ENCODE measurements at regions not wholly inside any gene's neighbourhood (a gene's known extent, or its start where the extent isn't known, plus 50 kb on each side); places are given as distances from the start of the nearest gene placed in this dataset.
"Not testable (repeated sequence)": the region's sequence is repeated elsewhere in the genome, so short reads cannot be mapped to it uniquely, and the experiment has no call there.

DNA sequence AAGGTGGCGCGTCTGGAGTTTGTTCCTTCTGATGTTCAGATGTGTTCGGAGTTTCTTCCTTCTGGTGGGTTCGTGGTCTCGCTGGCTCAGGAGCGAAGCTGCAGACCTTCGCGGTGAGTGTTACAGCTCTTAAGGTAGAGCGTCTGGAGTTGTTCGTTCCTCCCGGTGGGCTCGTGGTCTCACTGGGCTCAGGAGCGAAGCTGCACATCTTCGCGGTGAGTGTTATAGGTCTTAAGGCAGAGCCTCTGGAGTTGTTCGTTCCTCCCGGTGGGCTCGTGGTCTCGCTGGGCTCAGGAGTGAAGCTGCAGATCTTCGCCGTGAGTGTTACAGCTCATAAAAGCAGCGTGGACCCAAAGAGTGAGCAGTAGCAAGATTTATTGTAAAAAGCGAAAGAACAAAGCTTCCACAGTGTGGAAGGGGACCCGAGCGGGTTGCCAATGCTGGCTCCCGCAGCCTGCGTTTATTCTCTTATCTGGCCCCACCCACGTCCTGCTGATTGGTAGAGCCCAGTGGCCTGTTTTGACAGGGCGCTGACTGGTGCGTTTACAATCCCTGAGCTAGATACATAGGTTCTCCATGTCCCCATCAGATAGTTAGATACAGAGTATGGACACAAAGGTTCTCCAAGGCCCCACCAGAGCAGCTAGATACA is 322.5 kb upstream of the KCND2 start:
- DNase-seq (ENCODE audit: low spot score), result not testable (repeated sequence)

DNA sequence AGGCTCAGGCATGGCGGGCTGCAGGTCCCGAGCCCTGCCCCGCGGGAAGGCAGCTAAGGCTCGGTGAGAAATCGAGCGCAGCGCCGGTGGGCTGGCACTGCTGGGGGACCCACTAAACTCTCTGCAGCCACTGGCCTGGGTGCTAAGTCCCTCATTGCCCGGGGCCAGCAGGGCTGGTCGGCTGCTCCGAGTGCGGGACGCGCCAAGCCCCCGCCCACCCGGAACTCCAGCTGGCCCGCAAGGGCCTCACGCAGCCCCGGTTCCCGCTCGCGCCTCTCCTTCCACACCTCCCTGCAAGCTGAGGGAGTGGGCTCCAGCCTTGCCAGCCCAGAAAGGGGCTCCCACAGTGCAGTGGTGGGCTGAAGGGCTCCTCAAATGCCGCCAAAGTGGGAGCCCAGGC is 321.4 kb upstream of the KCND2 start:
- not testable (repeated sequence) for DNase-seq (ENCODE audit: low spot score)

DNA sequence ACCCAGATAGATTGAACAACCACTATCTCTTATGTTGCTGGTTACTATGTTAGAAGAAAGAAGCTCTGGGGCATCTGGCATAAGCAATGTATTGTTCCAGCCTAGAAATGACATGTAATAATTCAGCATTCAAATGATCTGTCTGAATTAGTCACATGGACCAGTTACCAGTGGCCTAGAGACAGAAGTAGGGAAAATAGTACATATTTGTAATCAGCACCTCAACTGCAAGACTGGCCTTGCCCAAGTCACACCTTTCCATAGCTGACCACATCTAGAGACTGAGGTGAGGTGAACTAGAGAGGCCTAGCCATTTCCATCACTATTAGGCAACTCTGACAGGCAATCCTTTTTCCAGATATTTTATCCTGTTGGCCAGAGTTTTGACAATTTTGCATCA is 315.6 kb upstream of the KCND2 start:
- no peak for DNase-seq (ENCODE audit: low spot score)

DNA sequence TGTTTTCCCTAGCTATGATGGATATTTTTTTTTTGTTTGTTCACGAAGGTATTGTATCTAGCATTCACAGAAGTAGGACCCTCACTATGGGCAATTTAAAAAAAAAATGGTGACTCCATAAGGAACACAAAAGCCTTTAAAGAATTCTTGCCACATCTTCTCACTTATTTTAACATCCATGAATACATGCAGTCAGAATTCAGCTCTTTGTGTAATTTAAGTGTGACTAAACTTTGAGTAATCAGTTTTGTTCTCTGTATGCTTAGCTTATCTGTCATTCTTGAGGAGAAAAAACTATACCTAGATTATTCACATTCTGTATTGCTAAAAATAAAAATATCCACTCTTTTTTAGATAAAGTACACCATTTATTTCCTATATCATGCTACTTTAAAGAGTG is 313.2 kb upstream of the KCND2 start:
- no peak for DNase-seq (ENCODE audit: low spot score)

DNA sequence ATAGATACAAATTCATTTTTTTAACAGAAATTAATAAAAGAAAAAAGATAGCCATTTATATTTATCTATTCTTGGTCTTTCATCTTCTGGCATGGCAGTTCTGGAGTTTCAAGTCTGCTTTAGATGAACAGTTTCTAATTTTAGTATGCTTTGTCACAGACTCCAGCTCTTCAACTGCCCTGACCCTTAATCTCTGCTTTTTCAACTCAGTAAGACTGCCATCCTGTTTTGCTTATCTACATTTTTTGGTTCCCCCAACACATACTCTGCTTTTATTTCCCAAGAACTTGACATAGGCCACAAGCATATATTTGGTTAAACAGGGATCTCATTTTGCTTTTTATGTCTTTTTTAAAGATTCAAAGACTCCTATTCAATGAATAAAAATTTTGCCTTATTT is 309.3 kb upstream of the KCND2 start:
- DNase-seq (ENCODE audit: low spot score), result no peak

DNA sequence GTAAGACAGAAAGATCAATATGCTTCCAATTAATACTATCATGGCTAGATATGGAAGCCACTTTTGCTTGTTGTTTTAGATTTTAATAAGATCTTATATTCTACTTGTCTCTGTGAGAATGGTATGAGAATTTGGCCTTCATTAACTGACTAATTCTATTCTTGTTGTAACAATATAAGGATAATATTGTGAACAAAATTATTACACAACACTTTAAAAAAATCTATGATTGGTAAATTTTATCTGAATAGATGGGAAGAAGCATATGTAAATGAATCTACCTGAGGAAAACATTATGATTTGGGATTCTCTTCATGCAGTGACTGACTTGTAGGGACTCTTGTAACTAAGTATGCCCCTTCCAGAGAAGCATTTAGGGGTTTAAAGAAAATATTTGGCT is 308.9 kb upstream of the KCND2 start:
- DNase-seq (ENCODE audit: low spot score), result no peak

DNA sequence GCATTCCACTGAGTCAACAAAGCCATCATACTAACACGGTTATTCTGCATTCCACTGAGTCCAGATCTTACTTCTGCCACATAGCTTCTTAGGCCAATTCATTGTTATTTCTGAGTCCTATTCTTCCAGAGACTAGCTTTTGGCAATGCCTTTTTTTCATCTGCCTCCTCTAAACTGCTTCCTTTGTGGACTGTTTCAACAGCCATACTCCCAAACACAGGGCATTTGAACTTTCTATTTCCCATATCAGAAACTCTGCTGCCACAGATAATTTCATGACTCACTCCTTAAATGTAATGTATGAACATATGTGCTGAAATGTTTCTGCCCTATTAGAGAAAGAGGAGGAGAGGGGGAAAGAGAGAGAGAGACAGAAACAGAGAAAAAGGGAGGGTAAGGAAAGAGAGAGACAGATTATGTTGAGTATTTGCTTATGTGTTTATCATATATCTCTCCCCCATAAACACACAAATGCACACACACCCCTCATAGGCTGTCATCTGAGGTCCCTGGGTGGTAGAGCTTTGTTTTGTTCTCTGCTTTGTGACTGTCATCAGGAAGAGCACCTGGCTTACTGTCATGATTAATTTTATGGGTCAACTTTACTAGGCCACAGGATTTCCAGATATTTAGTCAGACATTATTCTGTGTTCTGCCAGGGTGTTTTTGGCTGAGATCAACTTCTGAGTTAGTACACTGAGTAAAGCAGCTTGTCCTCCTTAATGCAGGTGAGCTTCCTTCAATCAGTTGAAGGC is 308.0 kb upstream of the KCND2 start:
- DNase-seq (ENCODE audit: low spot score), result peak; percentile 11

DNA sequence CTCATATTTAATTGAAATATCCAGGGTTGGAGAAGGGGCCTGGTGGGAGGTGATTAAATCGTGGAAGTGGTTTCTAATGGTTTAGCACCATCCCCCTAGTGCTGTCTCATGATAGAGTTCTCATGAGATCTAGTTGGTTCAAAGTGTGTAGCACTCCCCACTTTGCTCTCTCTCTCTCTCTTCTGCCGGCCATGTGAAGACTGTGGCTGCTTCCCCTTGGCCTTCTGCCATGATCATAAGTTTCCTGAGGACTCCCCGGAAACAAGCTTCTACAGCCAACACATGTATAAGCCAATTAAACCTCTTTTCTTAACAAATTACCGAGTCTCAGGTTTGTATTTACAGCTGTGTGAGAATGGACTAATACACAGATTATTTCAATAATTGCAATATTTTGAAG is 305.8 kb upstream of the KCND2 start:
- DNase-seq (ENCODE audit: low spot score), result no peak

DNA sequence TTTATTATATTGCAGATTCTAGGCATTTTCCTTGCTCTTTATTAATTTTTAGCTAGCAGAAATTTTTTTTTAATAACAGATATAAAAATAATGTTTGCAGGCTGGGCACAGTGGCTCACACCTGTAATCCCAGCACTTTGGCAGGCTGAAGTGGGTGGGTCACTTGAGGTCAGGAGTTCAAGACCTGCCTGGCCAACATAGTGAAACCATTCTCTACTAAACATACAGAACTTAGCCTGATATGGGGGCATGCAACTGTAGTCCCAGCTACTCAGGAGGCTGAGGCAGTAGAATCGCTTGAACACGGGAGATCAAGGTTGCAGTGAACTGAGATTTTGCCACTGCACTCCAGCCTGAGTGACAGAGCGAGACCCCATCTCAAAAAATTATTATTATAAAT is 304.6 kb upstream of the KCND2 start:
- DNase-seq (ENCODE audit: low spot score), result not testable (repeated sequence)

DNA sequence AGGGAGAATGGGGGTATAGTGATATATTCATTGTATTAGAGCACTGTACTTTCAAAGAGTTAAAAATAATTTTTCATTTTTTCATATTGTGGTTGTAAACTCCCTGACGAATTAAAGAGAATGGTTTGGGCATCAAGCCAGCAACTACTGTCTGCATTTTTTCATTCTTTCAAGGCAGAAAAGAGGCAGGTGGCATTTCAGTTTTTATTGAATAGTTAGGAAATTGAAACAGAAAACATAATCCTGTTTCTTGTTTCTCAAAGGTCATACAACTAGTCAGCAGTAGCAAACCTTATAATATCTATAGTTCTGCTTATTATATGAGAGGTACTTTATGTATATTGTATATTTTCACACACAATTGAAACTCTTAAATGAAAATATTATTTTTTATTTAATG is 303.9 kb upstream of the KCND2 start:
- DNase-seq (ENCODE audit: low spot score), result no peak

DNA sequence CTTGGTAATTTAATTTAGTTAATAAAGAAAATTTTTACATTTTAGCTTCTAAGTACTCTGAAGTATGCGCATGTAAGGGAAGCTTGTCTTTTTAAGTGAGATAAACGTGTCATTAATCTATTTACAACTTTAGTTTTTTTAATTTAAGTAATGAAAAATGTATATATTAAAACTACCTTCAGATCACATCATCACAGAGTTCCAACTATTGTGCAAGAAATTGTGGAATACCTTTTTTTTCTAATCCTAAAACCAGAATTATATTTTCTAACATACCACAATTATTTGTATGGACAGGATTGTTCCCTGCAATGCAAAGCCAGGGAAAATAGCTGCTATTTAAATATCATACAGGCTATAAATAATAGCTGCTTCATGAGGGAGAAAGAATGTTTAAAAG is 303.2 kb upstream of the KCND2 start:
- no peak for DNase-seq (ENCODE audit: low spot score)

DNA sequence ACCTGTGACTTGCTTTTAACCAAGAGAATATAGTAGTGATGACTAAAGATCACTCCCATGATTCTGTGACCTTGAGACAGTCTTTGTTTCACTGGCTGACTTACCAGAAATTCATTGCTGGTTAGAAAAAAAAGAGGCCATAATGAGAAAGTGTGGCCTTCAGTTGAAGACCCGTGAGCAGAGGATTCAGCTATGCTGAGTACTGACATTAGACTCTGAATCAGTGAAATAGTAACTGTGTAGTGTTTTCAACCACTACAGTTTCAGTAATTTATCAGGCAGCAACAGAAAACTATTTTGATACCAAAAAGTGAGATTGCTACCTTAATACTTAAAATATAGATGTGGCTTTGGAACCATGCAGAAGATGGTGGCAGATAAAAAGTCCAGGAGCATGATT is 298.0 kb upstream of the KCND2 start:
- no peak for DNase-seq (ENCODE audit: low spot score)

DNA sequence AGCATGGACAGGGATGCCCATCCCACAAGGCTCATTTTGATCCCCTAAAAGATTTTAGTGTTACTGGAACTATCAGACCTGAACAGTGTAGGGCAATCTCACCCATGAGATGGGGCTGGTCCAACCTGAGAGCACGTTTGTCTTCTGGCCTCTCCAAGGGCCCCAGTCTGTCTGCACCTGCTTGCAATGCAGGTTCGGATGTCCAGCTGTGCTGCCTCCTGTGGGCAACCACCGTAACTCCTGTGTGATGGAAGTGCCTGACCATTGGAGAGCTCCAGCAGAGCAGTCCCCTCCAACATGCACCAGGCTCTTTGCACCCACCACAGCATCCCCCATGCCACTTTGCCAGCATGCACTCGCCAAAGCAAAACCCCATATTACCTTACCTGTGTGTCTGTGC is 290.1 kb upstream of the KCND2 start:
- DNase-seq (ENCODE audit: low spot score), result no peak

DNA sequence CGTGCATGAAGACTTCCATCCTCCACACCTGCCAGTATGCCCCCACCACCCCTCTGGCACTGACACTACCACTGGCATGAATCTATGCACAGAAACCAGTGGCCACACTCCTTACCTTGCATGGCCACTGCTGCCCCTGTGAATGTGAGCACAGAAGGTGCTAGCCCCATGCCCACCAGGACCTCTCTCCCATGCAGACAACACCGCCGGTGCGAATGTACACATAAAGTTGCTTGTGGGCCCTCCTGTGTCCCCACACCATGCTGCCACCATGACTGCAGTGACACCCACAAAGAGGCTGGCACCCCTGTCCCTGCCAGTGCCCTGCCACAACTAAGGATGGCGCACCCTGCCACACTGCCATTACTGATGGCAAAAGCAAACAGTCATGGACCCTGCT is 289.5 kb upstream of the KCND2 start:
- DNase-seq (ENCODE audit: low spot score), result no peak

DNA sequence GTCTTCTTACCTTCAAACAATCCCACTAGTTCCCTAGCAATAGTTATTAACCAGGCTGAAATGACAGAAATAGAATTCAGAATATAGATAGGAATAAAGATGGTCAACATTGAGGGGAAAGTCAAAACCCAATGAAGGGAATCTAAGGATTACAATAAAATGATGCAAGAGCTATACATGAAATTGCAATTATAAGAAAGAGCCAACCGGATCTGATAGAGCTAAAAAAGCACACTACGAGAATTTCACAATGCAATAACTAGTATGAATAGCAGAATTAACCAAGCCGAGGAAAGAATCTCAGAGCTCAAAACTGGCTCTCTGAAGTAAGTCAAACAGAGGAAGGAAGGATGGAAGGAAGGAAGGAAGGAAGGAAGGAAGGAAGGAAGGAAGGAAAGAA is 288.7 kb upstream of the KCND2 start:
- no peak for DNase-seq (ENCODE audit: low spot score)

DNA sequence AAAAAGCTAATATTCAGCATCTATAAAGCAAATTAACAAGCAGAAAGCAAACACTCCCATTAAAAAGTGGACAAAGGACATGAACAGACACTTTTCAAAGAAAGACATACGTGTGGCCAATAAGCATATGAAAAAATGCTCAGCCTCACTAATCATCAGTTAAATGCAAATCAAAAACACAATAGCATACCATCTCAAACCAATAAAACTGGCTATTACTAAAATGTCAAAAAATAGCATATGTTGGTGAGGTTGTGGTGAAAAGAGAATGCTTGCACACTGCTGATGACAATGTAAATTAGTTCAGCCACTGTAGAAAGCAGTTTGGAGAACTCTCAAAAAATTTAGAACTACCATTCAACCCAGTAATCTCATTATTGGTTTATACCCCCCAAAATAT is 284.6 kb upstream of the KCND2 start:
- no peak for DNase-seq (ENCODE audit: low spot score)

DNA sequence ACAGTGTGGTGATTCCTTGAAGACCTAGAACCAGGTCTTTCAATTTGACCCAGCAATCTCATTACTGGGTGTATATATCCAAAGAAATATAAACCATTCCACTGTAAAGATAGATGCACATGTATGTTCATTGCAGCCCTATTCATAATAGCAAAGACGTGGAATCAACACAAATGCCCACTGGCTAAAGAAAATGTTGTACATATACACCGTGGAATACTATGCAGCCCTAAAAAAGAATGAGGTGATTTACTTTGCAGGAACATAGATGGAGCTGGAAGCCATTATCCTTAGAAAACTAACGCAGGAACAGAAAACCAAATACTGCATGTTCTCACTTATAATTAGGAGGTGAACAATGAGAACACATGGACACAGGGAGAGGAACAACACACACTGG is 278.0 kb upstream of the KCND2 start:
- DNase-seq (ENCODE audit: low spot score), result no peak

DNA sequence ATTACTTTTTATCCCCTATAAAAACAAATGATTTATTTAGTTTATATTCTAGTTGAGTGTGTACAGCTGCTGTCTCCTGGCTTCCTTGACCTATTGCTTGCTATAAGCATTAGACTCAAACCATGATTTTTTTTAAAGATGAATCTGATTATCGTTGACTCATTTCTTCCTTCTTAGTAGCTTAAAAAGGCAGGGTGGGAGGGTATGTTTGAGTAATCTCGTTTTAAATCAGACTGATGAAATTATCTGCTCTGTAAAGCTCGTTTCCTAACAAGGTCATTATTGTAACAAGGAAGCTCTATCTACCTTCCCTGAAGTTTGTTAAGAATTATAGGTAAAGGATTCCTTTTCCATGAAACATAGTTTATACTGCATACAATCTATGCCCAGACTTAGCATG is 276.3 kb upstream of the KCND2 start:
- no peak for DNase-seq (ENCODE audit: low spot score)

DNA sequence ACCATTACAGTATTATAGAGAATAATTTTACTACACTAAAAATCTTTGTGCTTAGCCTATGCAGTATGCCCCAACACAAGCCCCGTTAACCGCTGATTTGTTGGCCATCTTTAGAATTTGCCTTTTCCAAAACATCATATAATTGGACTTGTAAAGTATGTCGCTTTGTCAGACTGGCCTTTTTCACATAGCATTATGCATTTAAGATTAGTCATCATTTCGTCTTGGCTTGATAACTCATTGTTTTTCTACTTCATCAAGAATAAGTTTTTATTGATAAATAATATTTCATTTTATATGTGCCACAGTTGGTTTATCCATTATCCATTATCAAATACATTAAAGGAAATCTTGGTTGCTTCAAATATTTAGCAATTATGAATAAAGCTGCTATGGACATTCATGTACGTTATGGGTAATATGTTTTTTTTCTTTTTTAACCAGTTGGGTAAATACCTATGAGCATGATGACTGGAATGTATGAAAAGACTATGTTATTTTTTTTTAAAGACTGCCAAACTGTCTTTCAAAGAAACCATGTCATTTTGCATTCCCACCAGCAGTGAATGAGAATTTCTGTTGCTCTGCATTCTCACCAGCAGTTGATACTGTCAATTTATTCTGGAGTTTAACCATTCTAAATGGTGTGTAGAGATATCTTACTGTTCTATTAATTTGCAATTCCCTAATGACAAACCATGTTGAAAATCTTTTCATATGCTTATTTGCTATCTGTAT is 273.1 kb upstream of the KCND2 start:
- DNase-seq (ENCODE audit: low spot score), result no peak

DNA sequence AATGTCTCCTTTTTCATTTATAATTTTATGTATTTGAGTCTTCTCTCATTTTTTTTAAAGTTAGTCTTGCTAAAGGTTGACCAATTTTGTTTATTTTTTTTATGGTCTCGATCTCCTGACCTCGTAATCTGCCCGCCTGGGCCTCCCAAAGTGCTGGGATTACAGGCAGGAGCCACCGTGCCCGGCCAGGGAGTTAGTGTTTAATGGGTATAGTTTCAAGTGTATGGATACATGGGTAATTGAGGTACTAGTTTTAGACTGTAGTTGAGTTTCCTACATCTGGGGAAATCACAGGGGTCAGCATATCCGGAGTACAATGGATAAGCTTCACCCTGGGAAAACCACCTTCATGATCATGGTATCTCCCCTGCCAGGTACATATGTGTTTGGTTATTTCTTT is 267.3 kb upstream of the KCND2 start:
- DNase-seq (ENCODE audit: low spot score), result no peak

DNA sequence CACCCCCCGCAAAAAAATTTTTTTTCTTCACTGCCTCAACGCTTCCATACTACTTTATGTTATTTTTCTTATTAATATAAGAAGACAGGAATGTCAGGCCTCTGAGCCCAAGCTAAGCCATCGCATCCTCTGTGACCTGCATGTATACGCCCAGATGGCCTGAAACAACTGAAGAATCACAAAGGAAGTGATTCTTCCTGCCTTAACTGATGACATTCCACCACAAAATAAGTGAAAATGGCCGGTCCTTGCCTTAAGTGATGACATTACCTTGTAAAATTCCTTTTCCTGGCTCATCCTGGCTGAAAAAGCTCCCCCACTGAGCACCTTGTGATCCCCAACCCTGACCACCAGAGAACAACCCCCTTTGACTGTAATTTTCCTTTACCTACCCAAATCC is 258.7 kb upstream of the KCND2 start:
- not testable (repeated sequence) for DNase-seq (ENCODE audit: low spot score)

DNA sequence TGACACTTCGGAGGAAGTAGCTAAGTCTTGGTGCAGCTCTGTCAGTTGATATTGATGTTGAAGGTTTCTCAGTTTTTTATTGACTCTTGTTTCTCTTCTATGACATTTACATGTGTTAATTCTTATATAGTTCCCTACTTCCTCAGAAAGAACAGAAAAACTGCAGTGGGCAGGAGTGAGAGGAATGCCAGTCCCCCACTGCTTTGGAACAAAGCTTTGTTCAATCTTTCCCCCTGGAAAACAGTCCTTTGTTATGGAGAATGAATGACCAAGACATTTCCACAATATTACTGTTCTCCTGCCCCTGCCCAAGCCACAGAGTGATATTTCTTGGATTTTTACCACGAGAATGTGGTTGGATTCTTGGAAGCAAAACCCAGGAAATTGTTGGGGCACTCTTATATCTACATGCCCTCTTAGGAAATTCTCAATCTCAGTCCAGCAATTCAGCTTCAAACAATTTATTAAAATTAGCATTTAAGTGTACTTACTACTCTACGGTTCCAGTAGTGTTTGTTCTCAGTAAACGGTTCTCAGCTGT is 258.0 kb upstream of the KCND2 start:
- no peak for DNase-seq (ENCODE audit: low spot score)

DNA sequence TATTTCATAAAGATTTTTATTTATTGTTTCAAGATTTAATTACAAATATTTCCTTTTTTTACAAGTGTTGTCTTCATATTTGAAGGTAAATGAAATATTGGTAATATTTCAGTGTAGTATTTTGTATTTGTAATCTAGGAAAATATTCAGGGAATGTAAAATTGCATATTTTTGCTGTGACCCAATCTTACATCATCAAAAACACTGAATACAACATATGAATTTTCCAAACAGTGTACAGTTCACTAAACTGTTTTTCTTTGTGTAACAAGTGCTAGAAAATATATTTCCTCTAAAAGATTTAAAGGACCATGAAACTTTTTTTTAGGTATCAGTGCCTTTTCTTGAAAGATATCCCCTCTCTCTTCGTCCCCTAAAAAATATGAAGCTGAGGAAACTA is 251.9 kb upstream of the KCND2 start:
- DNase-seq (ENCODE audit: low spot score), result no peak
